ENCODE measurements at regions not wholly inside any gene's neighbourhood (a gene's known extent, or its start where the extent isn't known, plus 50 kb on each side); places are given as distances from the start of the nearest gene placed in this dataset.

GRCh38 chr13:34040863-34041262 is 222.9 kb downstream of the RFC3 start:
- no peak for DNase-seq (ENCODE audit: low read depth)

- no peak for DNase-seq (ENCODE audit: low read depth)
Observed at GRCh38 chr13:34044041-34044440, 226.1 kb downstream of the RFC3 start.

- DNase-seq (ENCODE audit: low read depth), result no peak
Observed at GRCh38 chr13:34044660-34045080, 226.7 kb downstream of the RFC3 start.

- DNase-seq (ENCODE audit: low read depth), result no peak
Observed at GRCh38 chr13:34046457-34046856, 228.5 kb downstream of the RFC3 start.

- no peak for DNase-seq (ENCODE audit: low read depth)
Observed at GRCh38 chr13:34048652-34049051, 230.7 kb downstream of the RFC3 start.

- DNase-seq (ENCODE audit: low read depth), result no peak
Observed at GRCh38 chr13:34056733-34057258, 238.8 kb downstream of the RFC3 start.

- no peak for DNase-seq (ENCODE audit: low read depth)
Observed at GRCh38 chr13:34064456-34065205, 246.7 kb downstream of the RFC3 start.

GRCh38 chr13:34065928-34066327 is 248.0 kb downstream of the RFC3 start:
- DNase-seq (ENCODE audit: low read depth), result no peak

GRCh38 chr13:34066344-34066743 is 248.4 kb downstream of the RFC3 start:
- no peak for DNase-seq (ENCODE audit: low read depth)

- DNase-seq (ENCODE audit: low read depth), result no peak
Observed at GRCh38 chr13:34070006-34070405, 252.1 kb downstream of the RFC3 start.

GRCh38 chr13:34070544-34071303 is 252.8 kb downstream of the RFC3 start:
- no peak for DNase-seq (ENCODE audit: low read depth)

GRCh38 chr13:34076319-34076718 is 258.4 kb downstream of the RFC3 start:
- no peak for DNase-seq (ENCODE audit: low read depth)

GRCh38 chr13:34076943-34077703 is 259.2 kb downstream of the RFC3 start:
- no peak for DNase-seq (ENCODE audit: low read depth)

GRCh38 chr13:34078334-34078999 is 260.5 kb downstream of the RFC3 start:
- no peak for DNase-seq (ENCODE audit: low read depth)

GRCh38 chr13:34085204-34085603 is 267.3 kb downstream of the RFC3 start:
- no peak for DNase-seq (ENCODE audit: low read depth)

GRCh38 chr13:34086281-34086680 is 268.3 kb downstream of the RFC3 start:
- DNase-seq (ENCODE audit: low read depth), result no peak

- DNase-seq (ENCODE audit: low read depth), result no peak
Observed at GRCh38 chr13:34087791-34088190, 269.8 kb downstream of the RFC3 start.

- no peak for DNase-seq (ENCODE audit: low read depth)
Observed at GRCh38 chr13:34103854-34104253, 285.9 kb downstream of the RFC3 start.

- DNase-seq (ENCODE audit: low read depth), result no peak
Observed at GRCh38 chr13:34104853-34105252, 286.9 kb downstream of the RFC3 start.

GRCh38 chr13:34107806-34108205 is 289.9 kb downstream of the RFC3 start:
- no peak for DNase-seq (ENCODE audit: low read depth)

GRCh38 chr13:34108410-34108809 is 290.5 kb downstream of the RFC3 start:
- DNase-seq (ENCODE audit: low read depth), result no peak

- no peak for DNase-seq (ENCODE audit: low read depth)
Observed at GRCh38 chr13:34114581-34114980, 296.6 kb downstream of the RFC3 start.

Data from stimulated activated CD4-positive, alpha-beta T cell treated with anti-CD3 and anti-CD28 coated beads, Interleukin-2, amount 100 ng/mL, for 4 hours (primary cell).